Activated B cell treated with CpG ODN at 0.5 μM for 24 hours (primary cell): ENCODE measurements at regions not wholly inside any gene's neighbourhood (a gene's known extent, or its start where the extent isn't known, plus 50 kb on each side); places are given as distances from the start of the nearest gene placed in this dataset.

Source experiments
- ATAC-seq: fragments of 200-7000 bp; cut with Tn5 transposase; one replicate; pipeline ENCODE4 v1.10.0; 2021; ENCODE audit warnings: low read depth, mild to moderate bottlenecking, moderate library complexity
- CTCF ChIA-PET: fragments of 350-600 bp; sonication (Branson Sonifier 250); formaldehyde crosslinking; loops from one replicate; lab custom pipeline; 2021; ENCODE audit warnings: antibody characterized with exemption; lab: Charles Lee
- POLR2A ChIA-PET: fragments of 350-600 bp; sonication (Branson Sonifier 250); formaldehyde crosslinking; loops from one replicate; lab custom pipeline; 2021; ENCODE audit warnings: antibody characterized with exemption; lab: Charles Lee
- DNase-seq: peaks from one replicate; pipeline ENCODE4 v3.0.0; 2022
- H3K27ac Mint-ChIP-seq: one replicate; pipeline ENCODE4 v1.8.0; 2020; ENCODE audit warnings: mixed read lengths
- H3K27me3 Mint-ChIP-seq: one replicate; pipeline ENCODE4 v1.8.0; 2021; ENCODE audit warnings: mixed read lengths
- H3K36me3 Mint-ChIP-seq: one replicate; pipeline ENCODE4 v1.8.0; 2021; ENCODE audit warnings: low read depth, mixed read lengths
- H3K4me1 Mint-ChIP-seq: one replicate; pipeline ENCODE4 v1.8.0; 2021; ENCODE audit warnings: mixed read lengths
- H3K4me3 Mint-ChIP-seq: one replicate; pipeline ENCODE4 v1.8.0; 2020; ENCODE audit warnings: mild to moderate bottlenecking, mixed read lengths
- H3K9me3 Mint-ChIP-seq: one replicate; pipeline ENCODE4 v1.8.0; 2020; ENCODE audit warnings: mixed read lengths
- intact Hi-C: fragments of 100-400 bp; cut with micrococcal nuclease; formaldehyde crosslinking; loops from one replicate; pipeline ENCODE4 v1.15.1; 2024
- TF ChIP-seq, protein P1 (sequence below): fragments of 200-600 bp; IDR thresholded peaks from one replicate; pipeline ENCODE4 v1.8.0; 2022; ENCODE audit warnings: antibody characterized with exemption, mild to moderate bottlenecking

DNA sequence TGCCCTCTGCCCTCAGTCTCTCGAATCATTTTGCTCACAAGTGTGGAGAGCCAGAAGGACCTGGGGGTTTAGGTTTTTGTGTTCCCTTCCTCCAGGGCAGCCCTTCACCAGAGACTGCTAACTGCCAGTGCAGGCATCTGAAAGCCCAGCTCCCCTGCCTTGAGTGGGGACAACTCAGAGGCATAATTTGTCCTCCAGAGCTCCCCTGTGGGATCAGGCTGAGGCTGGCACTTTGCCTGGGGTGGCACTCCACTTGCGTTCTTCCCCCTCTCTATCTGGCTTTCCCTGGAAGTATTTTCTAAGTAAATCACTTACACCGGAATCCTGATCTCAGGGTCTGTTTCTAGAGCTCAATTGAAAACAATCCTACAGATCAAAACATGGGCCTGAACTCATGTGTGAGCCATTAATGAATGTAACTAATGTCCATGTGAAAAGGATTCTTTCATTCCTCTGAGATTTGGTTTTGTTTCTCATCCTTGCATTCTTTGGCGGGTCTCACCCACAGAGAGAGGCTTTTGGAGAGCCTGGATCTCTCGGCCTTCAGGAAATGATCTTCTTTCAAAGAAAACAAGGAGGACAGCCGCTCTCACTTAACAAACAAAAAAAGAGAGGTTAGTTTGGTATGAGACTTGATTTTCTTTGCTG, 125.7 kb upstream of the RIPOR2 start:
- no peak for DNase-seq
- Mint-ChIP-seq H3K4me3 (no peak overlapping the region), H3K36me3 (no peaks in the 10 kb centered on the region), H3K27ac (peak overlapping the region; percentile 36), H3K27me3 (no peaks in the 10 kb centered on the region), H3K4me1 (peaks cover 32% of the 10 kb centered on the region), H3K9me3 (no peaks in the 10 kb centered on the region)
- ChIA-PET CTCF (interaction anchor here (1.3 to 4.0 kb wide), 3 partner anchors 9 to 70 kb away, joined by 3 to 10 read pairs (median 5); no protein-coding TSS in a partner anchor), POLR2A (interaction anchor here (0.6 to 1.6 kb wide), 3 partner anchors 26 to 205 kb away, joined by 3 to 4 read pairs (median 3); no protein-coding TSS in a partner anchor)
- intact Hi-C loops: no loop called here
- TF ChIP-seq, protein P1, sequence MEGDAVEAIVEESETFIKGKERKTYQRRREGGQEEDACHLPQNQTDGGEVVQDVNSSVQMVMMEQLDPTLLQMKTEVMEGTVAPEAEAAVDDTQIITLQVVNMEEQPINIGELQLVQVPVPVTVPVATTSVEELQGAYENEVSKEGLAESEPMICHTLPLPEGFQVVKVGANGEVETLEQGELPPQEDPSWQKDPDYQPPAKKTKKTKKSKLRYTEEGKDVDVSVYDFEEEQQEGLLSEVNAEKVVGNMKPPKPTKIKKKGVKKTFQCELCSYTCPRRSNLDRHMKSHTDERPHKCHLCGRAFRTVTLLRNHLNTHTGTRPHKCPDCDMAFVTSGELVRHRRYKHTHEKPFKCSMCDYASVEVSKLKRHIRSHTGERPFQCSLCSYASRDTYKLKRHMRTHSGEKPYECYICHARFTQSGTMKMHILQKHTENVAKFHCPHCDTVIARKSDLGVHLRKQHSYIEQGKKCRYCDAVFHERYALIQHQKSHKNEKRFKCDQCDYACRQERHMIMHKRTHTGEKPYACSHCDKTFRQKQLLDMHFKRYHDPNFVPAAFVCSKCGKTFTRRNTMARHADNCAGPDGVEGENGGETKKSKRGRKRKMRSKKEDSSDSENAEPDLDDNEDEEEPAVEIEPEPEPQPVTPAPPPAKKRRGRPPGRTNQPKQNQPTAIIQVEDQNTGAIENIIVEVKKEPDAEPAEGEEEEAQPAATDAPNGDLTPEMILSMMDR: no peak
- ATAC-seq: no peak

DNA sequence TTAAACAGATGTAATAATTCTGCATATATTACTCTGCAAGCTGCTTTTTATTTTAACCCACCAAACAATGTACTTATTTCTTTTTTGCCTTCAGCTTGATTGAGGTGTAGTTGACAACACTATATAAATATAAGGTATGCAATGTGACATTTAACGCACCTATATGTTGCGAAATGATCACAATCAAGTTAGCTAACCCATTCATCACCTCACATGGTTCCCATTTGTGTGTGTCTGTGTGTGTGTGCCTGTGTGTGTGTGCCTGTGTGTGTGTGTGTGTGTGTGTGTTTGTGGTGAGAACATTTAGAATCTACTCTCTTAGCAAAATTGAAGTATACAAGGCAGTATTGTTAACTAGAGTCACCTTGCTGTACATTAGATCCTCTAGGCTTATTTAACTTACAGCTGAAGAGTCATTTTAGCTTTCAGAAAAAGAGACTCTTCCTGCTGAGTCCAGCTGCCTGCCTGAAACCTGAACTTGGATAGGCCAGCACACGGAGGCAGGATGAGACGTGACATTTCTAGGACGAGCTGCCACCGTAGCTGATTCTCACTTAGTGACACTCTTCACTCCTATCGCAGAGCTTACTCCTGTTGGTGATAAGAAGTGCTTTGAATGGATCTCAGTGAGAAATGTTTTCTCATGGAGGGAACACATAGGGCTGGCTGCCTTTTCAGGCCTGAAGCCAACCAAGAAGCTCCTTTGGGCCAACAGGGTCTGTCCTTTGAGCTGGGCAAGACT, 126.5 kb upstream of the RIPOR2 start:
- no peak for ATAC-seq
- CTCF ChIA-PET: interaction anchor here (1.5 to 4.0 kb wide), 3 partner anchors 8 to 35 kb away, joined by 3 to 10 read pairs (median 9); no protein-coding TSS in a partner anchor
- H3K27ac Mint-ChIP-seq: peak overlapping the region; percentile 36
- no peak overlapping the region for H3K4me3 Mint-ChIP-seq
- intact Hi-C loops: no loop called here
- no peaks in the 10 kb centered on the region for H3K9me3 Mint-ChIP-seq
- no peaks in the 10 kb centered on the region for H3K36me3 Mint-ChIP-seq
- DNase-seq: no peak
- POLR2A ChIA-PET: interaction anchor here (0.6 to 1.4 kb wide), 4 partner anchors 8 to 36 kb away, joined by 3 to 4 read pairs (median 4); no protein-coding TSS in a partner anchor
- TF ChIP-seq, protein P1: no peak
- H3K27me3 Mint-ChIP-seq: no peaks in the 10 kb centered on the region
- peaks cover 24% of the 10 kb centered on the region for H3K4me1 Mint-ChIP-seq

DNA sequence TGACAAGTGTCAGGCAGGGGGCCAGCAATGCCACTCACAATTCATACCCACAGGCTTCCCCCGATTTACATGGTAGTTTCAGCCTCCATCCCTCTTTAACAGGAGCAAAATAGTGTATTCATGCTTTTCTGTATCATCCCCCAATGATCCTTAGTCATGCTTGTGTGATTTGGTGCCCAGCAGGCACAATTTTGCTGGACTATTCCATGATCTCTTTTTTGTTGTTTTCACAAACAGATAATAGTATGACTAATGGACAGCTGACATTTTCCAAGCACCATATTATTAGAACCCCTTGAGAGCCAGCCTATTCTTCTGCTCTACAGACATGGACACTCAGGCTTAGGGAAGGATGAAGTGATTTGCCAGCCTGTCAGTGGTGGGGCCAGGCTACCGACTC, 128.2 kb upstream of the RIPOR2 start:
- ChIA-PET POLR2A (interaction anchor here (1.3 kb wide), 1 partner anchor 9 kb away, joined by 5 read pairs; no protein-coding TSS in a partner anchor), CTCF (interaction anchor here (0.8 to 2.1 kb wide), 2 partner anchors 37 to 72 kb away, joined by 3 to 9 read pairs; no protein-coding TSS in a partner anchor)
- H3K4me1 Mint-ChIP-seq: peaks cover 9% of the 10 kb centered on the region
- no peaks in the 10 kb centered on the region for H3K36me3 Mint-ChIP-seq
- TF ChIP-seq, protein P1: no peak
- H3K27ac Mint-ChIP-seq: no peak overlapping the region
- H3K27me3 Mint-ChIP-seq: no peaks in the 10 kb centered on the region
- no peaks in the 10 kb centered on the region for H3K9me3 Mint-ChIP-seq
- ATAC-seq (no peak), DNase-seq (no peak)
- intact Hi-C loops: no loop called here
- no peak overlapping the region for H3K4me3 Mint-ChIP-seq

DNA sequence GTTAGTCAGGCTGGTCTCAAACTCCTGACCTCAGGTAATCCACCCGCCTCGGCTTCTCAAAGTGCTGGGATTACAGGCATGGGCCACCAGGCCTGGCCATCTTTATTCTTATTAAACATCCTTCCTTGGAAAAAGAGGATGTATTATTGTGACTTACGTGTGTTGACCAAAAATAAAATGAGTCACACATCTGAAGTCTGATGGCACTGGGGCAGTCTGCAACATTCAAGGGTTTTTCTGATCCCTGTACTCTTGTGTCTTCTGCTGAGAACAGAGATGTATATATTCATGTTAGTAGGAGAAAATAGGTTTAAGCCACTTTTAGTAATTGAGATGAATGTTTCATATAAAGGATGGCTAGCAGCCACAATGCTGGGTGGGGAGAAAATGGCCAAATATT, 129.9 kb upstream of the RIPOR2 start:
- DNase-seq (no peak), ATAC-seq (no peak)
- TF ChIP-seq, protein P1: no peak
- H3K27me3 Mint-ChIP-seq: no peaks in the 10 kb centered on the region
- ChIA-PET POLR2A (interaction anchor here (0.7 to 1.2 kb wide), 3 partner anchors 12 to 25 kb away, joined by 3 to 15 read pairs (median 4); no protein-coding TSS in a partner anchor), CTCF (interaction anchor here (1.0 to 1.2 kb wide), 2 partner anchors 38 to 210 kb away, joined by 3 to 5 read pairs; no protein-coding TSS in a partner anchor)
- no peaks in the 10 kb centered on the region for H3K36me3 Mint-ChIP-seq
- H3K4me3 Mint-ChIP-seq: no peak overlapping the region
- no peak overlapping the region for H3K27ac Mint-ChIP-seq
- no peaks in the 10 kb centered on the region for H3K9me3 Mint-ChIP-seq
- intact Hi-C loops: no loop called here
- H3K4me1 Mint-ChIP-seq: peaks cover 7% of the 10 kb centered on the region
